Epithelial cell of proximal tubule (primary cell): ENCODE measurements at regions not wholly inside any gene's neighbourhood (a gene's known extent, or its start where the extent isn't known, plus 50 kb on each side); places are given as distances from the start of the nearest gene placed in this dataset.
"Not testable (repeated sequence)": the region's sequence is repeated elsewhere in the genome, so short reads cannot be mapped to it uniquely, and the experiment has no call there.

ENCODE experiments used
- DNase-seq: peaks from one replicate; pipeline ENCODE4 v3.0.0-alpha.2; 2011; ENCODE audit warnings: low read depth
- H3K4me3 ChIP-seq: 2 replicates; pipeline ENCODE4 v1.5.1; 2011; ENCODE audit warnings: low read depth, mild to moderate bottlenecking, low read length
- TF ChIP-seq, protein P1 (sequence below): conservative IDR thresholded peaks from 2 replicates; pipeline ENCODE4 v1.5.1; 2012; ENCODE audit warnings: low read depth, mild to moderate bottlenecking, low read length

GRCh38 chr7:112670193-112670592 is 120.0 kb downstream of the TMEM168 start:
- TF ChIP-seq, protein P1, sequence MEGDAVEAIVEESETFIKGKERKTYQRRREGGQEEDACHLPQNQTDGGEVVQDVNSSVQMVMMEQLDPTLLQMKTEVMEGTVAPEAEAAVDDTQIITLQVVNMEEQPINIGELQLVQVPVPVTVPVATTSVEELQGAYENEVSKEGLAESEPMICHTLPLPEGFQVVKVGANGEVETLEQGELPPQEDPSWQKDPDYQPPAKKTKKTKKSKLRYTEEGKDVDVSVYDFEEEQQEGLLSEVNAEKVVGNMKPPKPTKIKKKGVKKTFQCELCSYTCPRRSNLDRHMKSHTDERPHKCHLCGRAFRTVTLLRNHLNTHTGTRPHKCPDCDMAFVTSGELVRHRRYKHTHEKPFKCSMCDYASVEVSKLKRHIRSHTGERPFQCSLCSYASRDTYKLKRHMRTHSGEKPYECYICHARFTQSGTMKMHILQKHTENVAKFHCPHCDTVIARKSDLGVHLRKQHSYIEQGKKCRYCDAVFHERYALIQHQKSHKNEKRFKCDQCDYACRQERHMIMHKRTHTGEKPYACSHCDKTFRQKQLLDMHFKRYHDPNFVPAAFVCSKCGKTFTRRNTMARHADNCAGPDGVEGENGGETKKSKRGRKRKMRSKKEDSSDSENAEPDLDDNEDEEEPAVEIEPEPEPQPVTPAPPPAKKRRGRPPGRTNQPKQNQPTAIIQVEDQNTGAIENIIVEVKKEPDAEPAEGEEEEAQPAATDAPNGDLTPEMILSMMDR, result no peak
- no peak for DNase-seq
- H3K4me3 ChIP-seq, result no peak overlapping the region

DNA sequence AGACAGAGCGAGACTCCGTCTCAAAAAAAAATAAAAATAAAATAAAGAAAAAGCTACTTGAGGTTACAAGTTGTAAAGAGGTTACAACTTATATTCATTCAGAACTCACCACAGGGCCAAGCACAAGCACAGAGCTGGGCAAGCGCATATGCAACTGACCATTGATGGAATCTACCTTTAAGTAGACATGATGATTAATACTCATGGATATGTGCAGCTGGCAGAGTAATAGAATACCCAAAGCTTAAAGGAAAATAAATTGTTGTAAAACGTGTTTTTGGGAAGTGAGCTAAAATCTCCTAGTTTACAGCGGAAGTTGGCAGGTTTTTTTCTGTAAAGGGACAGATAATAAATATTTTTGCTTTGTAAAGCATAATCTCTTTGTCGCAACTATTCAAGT is 111.6 kb downstream of the TMEM168 start:
- H3K4me3 ChIP-seq, result no peak overlapping the region
- TF ChIP-seq, protein P1, result no peak
- DNase-seq, result no peak

DNA sequence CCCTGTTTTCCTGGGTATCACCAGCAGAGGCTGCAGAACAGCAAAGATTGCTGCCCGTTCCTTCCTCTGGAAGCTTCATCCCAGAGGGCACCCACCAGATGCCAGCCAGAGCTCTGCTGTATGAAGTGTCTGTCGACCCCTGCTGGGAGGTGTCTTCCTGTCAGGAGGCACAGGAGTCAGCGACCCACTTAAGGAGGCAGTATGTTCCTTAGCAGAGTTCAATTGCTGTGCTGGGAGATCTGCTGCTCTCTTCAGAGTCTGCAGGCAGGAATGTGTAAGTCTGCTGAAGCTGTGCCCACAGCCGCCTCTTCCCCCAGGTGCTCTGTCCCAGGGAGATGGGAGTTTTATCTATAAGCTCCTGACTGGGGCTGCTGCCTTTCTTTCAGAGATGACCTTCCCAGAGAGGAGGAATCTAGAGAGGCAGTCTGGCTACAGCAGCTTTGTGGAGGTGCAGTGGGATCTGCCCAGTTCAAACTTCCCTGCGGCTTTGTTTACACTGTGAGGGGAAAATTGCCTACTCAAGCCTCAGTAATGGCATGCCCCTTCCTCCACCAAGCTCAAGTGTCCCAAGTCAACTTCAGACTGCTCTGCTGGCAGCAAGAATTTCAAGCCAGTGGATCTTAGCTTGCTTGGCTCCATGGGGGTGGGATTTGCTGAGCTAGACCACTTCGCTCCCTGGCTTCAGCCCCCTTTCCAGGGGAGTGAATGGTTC is 100.6 kb downstream of the TMEM168 start:
- H3K4me3 ChIP-seq, DNase-seq: not testable (repeated sequence)

GRCh38 chr7:112692333-112692732 is 97.9 kb downstream of the TMEM168 start:
- no peak overlapping the region for H3K4me3 ChIP-seq
- TF ChIP-seq, protein P1, result no peak
- no peak for DNase-seq

GRCh38 chr7:112697211-112697610 is 93.0 kb downstream of the TMEM168 start:
- not testable (repeated sequence) for H3K4me3 ChIP-seq, DNase-seq

- H3K4me3 ChIP-seq, result no peak overlapping the region
- TF ChIP-seq, protein P1, result no peak
- DNase-seq, result no peak
Measured at GRCh38 chr7:112699725-112700513, 90.3 kb downstream of the TMEM168 start.

GRCh38 chr7:112701456-112701855 is 88.7 kb downstream of the TMEM168 start:
- H3K4me3 ChIP-seq, result no peak overlapping the region
- TF ChIP-seq, protein P1, result no peak
- DNase-seq, result no peak

- no peak for DNase-seq
- TF ChIP-seq, protein P1, result no peak
- H3K4me3 ChIP-seq, result no peak overlapping the region
Measured at GRCh38 chr7:112707655-112708054, 82.5 kb downstream of the TMEM168 start.
